ENCODE measurements at regions not wholly inside any gene's neighbourhood (a gene's known extent, or its start where the extent isn't known, plus 50 kb on each side); places are given as distances from the start of the nearest gene placed in this dataset.
"Not testable (repeated sequence)": the region's sequence is repeated elsewhere in the genome, so short reads cannot be mapped to it uniquely, and the experiment has no call there.

DNA sequence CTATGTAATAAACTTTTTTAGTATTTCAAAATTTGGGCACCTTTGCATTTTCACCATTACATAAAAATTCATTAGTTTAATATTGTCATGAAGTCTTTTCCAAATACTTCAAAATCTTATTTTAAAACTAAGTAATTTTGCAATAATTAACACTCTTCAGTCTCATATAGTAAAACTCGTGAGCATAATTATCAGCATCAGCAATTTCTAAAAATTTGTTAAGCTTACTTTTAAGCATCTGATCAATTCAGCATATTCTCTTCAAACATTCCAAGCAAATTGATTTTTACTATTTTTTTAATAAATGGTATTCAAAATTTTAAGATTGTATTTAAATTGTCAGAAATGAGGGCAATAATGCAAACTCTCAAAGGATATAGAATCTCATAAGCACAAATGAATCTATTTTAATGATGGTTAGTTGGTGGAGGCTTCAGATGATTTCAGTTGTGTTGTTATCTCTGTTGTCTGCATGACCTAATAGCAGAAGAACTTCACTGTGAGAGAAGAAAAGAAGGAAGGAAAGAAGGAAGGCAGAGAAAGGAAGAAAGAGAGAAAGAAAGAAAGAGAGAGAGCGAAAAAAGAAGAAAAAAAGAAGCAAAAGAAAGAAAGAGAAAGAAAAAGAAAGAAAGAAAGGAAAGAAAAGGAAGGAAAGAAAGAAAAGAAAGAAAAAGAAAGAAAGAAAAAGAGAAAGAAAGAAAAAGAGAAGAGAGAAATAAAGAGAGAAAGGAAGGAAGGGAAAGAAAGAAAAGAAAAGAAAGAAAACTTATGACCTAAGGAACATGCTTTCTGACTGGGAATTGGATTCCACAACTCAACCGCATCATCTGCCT is 860.5 kb downstream of the NCAM2 start:
- no peak for DNase-seq (ENCODE audit: low spot score)

DNA sequence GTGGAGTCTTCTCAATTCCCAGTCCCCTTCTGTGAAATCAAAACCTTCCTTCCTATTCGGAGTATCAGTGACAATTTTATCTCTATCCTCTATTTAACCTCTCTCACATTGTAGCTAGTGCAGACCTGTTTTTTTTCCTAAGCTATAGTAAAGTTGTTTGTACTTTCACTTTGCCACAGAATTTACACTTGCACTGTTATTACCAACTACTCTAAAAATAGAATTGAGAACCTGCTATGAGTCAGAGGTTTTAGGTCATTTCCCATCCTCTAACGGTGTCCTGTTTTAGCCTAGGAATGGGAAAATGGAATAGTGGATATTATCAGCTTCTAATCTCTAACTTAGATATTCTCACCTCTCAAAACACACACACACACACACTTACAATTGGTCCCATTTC is 862.7 kb downstream of the NCAM2 start:
- no peak for DNase-seq (ENCODE audit: low spot score)

DNA sequence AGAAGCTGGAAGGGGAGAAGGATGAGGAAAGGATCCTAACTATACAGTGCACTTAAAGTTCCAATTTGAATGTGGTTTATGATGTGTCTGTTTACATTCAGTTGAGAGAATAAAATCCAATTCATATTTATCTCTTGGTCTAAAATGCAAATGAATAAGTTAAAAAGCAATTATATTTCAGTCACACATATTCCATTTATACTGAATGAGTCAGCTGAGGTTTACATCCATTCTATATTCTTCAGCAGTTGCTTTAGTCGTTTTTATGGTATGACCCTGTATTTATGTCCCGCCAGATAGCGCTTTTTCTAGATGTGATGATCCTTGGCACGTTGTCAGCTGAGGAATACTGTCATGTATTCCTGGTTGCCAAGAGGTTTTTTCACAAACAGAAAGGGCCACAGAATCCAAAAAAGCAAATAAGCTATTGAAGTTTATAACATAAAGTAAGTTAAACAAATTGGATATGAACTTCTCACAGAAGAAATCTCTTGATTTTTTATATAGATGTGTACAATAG is 866.2 kb downstream of the NCAM2 start:
- DNase-seq (ENCODE audit: low spot score): no peak

DNA sequence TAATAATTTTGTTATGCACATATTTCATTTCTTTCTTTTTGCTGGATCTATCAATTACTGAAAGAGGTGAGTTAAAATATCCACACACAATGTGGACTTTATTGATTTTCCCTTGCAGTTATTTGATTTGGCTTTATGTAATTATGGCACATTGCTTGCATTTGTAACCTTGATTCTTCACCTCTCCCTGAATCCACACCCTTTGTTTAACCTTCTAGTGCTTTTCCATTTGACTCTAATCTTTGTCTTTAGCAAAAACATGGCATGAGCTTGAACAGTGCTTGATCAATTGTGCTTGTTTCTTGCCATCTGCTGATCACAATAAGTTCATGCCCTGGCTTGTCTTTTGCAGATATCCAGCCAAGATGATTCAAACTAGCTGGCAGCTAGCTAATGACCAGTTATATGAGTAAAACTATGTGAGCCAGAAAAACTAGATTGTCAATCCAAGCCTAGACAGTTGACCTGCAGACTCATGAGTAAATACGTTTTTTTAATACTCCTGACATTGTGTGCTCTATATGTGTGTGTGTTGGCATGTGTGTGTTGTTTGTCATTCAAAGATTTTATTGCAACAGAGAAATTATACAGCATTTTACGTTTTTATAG is 899.2 kb downstream of the NCAM2 start:
- no peak for DNase-seq (ENCODE audit: low spot score)

DNA sequence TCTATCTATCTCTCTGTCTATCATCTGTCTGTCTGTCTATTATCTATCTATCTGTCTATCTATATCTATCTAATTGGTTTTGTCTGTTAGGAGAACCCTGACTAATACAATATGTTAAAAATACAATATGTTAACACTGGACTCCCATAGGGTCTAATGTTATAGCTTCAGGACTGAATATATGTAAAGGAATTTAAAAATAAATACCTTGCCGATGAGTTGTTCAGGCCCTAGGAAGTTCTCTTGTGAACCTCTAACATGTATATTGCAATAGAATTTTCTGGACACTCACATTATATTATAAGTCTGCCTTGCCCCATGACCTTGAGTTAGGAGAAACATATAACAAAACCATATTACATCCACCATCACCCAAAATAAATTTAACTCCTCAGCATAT is 900.6 kb downstream of the NCAM2 start:
- DNase-seq (ENCODE audit: low spot score): no peak

DNA sequence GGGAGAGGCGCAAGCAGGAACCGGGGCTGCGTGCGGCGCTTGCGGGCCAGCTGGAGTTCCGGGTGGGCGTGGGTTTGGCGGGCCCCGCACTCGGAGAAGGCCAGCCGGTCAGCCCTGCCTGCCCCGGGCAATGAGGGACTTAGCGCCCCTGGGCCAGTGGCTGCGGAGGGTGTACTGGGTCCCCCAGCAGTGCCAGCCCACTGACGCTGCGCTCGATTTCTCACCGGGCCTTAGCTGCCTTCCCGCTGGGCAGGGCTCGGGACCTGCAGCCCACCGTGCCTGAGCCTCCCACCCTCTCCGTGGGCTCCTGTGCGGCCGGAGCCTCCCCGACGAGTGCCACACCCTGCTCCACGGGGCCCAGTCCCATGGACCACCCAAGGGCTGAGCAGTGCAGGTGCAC is 904.2 kb downstream of the NCAM2 start:
- not testable (repeated sequence) for DNase-seq (ENCODE audit: low spot score)

DNA sequence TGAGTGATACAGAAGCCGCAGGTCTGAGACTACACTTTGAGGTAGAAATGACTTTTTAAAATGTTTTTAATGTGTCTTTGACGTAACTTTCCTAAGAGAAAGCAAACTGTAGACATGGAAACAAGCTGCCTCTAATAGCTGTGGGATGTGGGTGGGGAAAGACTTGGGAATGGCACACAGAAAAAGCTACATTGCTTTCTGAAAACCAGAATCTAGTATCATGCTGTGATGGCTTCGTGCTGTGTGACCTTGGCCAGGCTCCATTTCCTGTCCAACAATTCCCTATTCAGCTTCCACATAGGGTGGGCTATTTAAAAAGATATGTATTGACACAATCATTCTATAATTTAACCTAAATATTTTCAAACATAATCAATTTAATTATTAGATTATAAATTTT is 909.1 kb downstream of the NCAM2 start:
- no peak for DNase-seq (ENCODE audit: low spot score)

DNA sequence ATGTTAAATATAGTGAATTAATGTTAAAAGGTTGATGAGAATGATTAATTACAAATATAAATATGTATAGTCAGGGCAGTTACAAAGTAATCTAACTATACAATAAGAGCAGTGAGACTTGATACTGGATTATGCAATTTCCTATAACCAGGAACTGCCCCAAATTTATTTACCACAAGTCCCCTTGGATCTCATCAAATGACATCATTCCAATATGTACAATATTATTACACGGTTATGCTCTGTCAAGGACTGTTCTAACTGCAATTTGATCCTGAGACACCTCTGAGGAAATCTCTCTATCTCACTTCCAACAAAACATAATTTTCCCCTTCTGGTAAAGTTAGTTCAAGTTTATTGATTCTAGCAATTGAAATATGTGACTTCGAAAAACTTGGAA is 917.6 kb downstream of the NCAM2 start:
- no peak for DNase-seq (ENCODE audit: low spot score)

DNA sequence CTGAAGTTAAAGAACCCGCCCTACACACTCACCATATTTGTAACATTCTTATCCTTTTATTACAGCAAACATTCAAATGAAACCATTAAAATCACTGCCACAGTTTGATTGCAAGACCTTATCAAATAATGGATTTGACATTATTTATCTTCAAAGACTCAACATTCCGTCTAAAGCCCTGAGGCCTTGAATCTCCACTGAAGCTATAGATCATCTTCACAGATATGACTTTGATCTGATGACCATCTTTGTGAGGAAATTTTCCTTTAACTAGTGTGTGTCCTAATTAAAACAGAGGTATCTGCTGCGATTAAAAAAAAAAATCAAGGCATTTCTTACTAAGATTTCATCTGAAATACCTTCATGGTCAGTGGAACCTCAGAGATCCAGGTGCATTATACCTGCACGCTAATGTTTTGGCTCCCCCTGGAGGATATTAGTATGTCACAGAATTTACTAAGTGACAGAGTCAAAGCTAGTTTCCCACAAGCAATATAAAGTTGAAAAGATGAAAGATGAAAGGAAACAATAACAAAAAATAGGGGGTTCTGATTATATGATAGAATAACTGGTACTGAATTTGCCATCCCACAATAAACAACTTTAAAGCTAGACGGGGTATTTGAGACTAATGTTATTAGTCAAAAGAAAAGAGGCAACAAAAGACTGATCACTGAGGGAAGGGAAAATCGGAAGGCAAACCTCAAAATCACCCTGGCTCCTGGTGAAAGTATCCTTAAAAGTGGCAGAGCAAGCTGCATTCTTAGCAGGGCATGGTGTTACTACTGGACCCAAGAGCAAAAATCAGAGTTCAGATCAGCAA is 923.4 kb downstream of the NCAM2 start:
- no peak for DNase-seq (ENCODE audit: low spot score)

DNA sequence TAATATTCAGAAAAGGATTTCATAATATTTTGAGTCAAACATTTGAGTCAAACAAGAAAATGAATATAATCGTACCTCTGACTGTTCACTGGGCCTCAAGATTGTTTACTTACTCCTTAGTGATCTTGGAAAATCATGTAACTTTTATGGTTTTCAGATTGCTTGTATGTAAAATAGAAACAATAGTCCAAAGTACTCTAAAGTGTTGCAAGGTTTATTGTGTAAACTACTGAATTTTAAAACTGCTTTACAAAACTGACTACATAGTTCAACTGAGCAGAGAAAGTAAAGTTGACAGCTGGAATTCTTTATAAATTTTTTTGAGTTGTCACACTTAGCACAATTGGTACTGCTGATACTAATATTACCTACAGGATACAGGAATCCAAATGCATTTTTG is 931.0 kb downstream of the NCAM2 start:
- DNase-seq (ENCODE audit: low spot score): no peak

DNA sequence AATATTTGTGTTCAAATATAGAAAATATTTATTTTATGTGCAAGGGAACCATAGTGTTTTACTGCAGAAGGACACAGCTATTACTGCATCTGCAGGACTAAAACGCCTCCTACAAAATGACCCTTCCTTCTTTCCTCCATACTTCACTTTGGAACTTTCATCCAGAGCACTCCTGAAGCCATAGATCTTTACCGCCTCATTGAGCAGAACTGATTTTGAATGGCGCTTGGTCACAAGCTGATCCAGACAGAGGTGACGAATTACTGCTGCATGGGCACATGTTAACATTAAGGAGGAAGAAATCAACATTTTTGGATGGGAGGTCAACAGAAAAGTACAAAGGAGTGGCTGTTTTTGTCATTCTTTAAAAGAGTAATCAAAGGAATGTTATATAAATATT is 931.6 kb downstream of the NCAM2 start:
- DNase-seq (ENCODE audit: low spot score): no peak

DNA sequence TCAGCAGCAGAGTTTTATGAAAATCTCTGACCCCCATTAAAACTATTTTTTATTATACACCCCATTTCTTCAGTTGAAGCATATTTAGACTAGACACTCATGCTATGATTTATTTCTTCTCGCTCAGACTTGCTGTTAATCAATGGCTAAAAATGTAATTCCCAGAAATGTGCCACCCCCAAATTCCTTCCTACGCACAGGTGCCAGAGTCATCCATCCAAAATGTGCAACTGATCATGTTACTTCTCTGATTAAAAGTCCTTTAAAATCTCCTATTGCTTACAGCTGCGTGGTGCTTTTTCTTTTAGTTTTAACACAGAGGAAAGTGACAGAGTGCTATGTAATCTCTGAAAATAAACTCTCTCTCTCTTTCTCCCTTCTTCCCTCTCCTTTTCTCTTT is 954.4 kb downstream of the NCAM2 start:
- DNase-seq (ENCODE audit: low spot score): no peak

DNA sequence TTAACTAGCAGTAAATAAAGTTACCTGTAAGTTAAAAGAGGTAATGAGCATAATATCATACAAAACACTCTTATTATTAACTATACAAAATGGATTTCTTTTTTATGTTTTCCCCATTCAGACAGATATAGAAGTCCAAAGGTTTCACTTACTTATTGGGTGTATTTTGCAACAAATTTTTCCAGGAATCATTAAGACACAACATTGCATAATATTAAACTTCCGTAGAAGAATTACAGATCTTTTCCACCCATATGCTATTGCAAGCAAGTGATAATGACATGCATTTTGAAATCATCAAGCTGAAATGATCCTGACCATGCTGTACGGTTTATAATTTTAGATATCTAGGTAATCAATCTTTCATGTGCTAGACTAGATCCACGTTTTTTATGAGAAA is 957.0 kb downstream of the NCAM2 start:
- DNase-seq (ENCODE audit: low spot score): no peak

DNA sequence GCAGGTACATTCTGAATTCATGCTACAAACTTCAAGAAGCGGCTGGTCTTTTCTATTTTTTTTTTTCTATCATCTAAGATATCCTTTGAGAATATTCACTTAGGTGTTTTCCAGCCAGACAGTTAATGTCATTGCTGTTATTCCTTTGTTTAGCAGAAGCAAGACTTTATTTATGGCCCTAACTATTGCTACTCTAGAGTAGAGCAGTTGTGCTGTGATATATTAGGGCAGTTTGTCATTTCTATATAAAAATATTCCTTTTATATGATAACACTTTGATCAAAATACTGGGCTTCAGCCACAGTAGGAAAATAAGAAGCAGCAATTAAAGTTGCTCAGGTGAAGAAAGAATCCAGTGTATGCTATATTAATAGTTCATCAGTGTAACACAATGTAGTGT is 959.3 kb downstream of the NCAM2 start:
- no peak for DNase-seq (ENCODE audit: low spot score)

DNA sequence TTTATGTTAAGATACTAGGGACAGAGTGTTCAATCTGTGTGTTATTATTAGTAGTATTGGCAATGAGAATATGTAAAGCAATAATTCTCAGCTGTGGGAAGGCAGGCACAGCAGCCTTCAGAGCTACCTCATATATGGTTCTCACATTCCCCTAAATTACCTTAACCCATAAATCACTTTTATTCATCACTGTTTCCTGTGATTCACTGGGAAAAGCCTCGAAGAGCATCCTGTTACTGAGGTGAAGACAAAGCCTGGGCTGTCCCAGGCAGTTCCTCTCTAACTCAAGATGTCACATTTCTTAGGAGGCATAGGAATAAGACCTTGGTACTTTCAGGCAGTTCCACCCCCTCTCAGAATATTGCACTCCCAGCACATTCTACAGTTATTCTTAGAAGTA is 965.7 kb downstream of the NCAM2 start:
- no peak for DNase-seq (ENCODE audit: low spot score)

DNA sequence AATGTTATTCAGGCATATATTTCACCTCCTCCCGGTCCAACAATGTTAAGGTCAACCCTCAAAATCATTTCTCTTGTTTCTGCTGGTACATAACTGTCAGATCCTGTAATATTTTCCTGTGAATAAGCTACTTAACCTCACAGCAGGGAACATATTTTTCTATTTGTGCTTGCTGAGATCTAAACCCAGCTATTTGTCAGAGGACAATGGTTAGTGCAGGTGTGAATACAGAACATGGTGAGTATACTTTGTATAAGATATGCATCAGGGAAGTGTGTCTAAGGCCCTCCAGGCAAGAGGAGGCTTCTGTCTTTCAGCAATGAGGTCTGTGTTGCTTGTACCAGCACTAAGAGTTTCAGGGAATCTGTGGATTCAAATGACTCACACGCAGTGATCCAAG is 970.6 kb downstream of the NCAM2 start:
- DNase-seq (ENCODE audit: low spot score): no peak

DNA sequence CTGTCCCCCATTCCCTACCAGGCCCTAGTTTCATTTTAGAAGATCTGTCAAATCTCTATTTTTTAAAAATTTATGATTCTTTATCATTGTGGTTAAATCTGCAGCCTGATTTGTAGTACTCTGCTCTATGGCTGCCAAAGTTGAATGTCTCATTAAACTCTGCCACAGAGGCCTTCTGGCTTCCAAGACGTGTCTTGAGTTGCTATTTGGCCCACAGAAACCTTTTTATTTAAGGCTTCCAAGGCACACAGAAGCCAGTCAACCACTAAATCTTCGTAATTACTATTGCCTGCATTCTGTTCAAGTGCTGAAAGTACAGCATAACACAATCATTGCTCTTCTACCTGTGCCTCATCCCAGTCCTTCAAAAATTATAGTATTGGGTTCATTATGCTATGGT is 971.0 kb downstream of the NCAM2 start:
- DNase-seq (ENCODE audit: low spot score): no peak

DNA sequence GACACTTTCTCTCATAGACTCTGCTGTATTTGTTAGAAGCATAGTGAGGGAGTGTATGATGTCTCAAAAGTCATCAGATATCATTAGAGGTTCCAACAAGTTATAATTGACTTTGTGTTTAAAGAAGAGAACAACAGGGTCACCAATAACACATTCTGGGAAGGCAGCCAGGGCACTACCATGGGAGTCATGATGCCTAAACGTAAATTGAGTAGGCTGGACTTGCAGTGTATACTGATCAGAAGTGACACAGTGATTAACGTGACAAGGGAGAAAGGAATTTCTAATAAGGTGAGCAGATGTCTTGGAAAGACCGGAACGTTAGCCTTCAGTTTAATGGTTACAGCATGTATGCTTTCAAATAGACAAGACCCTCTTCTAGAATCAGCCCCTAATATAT is 973.2 kb downstream of the NCAM2 start:
- DNase-seq (ENCODE audit: low spot score): no peak

DNA sequence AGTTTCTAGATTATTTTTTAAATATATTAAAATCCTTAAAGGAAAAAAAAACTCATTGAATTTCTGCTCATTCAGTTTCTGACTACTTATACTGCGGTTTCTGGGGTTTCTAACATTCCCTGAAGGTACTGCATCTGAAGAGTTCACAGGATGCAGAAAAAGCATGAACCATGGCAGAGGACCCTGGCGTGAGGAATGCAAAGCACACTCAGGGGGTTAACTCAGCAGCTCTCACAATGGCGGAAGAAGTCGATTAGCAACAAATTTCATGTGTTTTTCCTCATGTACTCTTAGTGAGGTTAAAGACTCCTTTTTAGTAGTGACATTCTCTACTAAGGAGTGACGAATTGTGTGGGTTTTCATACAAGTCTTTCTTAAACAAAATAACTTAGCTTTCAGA is 975.6 kb downstream of the NCAM2 start:
- no peak for DNase-seq (ENCODE audit: low spot score)

DNA sequence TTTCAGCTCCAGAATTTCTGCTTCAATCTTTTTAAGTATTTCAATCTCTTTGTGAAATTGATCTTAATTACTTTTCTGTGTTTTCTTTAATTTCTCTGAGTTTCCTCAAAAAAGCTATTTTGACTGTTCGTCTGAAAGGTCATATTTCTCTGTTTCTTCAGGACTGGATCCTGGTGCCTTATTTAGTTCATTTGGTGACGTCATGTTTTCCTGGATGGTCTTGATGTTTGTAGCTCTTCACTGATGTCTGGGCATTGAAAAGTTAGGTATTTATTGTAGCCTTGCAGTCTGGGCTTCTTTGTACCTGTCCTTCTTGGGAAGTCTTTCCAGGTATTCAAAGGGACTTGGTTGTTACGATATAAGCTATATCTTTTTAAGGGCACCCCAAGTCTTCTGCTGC is 998.7 kb downstream of the NCAM2 start:
- no peak for DNase-seq (ENCODE audit: low spot score)

DNA sequence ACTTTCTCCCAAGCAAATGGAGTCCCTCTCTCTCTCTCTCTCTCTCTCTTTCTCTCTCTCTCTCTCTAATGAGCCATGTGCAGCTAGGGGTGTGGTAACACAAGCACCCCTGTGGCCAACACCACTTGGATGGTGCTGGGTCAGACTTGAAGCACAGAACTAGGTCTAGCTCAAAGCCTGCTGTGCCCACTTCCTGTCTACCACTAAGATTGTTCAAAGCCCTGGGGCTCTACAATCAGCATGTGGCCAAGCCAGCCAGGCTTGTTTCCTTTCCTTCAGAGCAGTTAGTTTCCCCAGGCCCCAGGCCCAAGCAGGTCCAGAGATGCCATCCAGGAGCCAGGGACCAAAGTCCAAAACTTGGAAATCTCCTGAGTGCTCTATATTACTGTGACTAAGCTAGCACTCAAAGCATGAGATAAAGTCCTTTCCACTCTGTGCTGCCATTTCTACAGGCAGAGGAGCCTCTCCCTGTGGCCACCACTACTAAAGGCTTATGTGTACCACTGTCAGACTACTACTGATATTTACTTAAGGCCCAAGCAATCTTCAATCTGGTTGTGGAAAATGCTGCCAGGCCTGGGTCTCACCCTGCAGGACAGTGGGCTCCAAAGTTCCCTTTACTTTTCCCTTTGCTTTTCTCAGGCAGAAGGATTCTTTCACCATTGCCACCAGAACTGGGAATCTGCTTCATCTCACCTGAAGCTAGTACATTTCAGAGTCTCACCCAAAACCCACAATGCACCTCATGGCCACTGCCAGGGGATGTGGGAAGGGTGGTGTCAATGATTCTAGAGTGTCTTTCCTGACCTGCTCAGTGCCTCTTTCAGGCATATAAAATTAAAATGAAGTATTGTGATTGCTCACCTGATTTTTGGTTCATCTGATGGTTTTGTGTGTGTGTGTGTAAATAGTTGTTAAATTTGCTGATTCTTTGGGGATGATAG is 999.5 kb downstream of the NCAM2 start:
- DNase-seq (ENCODE audit: low spot score): no peak

DNA sequence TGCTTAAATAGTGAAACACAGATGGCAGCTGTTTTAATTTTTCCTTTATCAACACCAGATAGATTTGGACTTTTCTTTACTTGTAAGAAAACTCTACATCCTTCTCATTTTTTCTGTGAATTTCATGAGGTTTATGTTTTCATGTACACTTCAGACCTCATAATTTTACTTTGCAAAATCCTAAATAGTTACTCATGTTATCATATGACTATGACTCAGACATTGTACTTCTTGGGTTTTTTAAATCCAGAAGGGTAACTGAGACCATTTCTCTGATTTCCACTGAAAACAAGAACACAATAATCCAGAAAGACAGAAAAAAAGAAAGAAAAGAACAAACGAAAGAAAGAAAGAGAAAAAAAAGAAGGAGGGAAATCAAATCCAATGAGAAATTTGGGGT is 1021.6 kb downstream of the NCAM2 start:
- no peak for DNase-seq (ENCODE audit: low spot score)

Data from hematopoietic multipotent progenitor cell treated with erythropoietin and hydrocortisone succinate and interleukin-3 and kit ligand, for 15 days (in vitro differentiated cells).